HepG2 (cell line): ENCODE measurements at regions not wholly inside any gene's neighbourhood (a gene's known extent, or its start where the extent isn't known, plus 50 kb on each side); places are given as distances from the start of the nearest gene placed in this dataset.
A peak's percentile ranks its signal among the peaks of the same experiment; 100 is the strongest.

ENCODE experiments used
- ATAC-seq: fragments of 200-7000 bp; cut with Tn5 transposase; 3 replicates; pipeline ENCODE4 v1.9.1; 2020; ENCODE audit warnings: mild to moderate bottlenecking, moderate library complexity
- BruUV-seq: library from RNA; stranded (reverse); fragments of 400-500 nt; replicated peaks from 2 replicates; lab custom pipeline; 2021; lab: Mats Ljungman, UMichigan
- CTCF ChIA-PET: fragments of 300-600 bp; formaldehyde crosslinking; extraction: SDS; loops from one replicate; lab custom pipeline; 2021; ENCODE audit warnings: low total read pairs, inconsistent platforms, low intra/inter-chr PET ratio; lab: Yijun Ruan, JAX
- POLR2A ChIA-PET: fragments of 350-600 bp; sonication (Branson Sonifier 250); formaldehyde crosslinking; loops from one replicate; lab custom pipeline; 2020; ENCODE audit warnings: antibody characterized with exemption, inconsistent platforms; lab: Yijun Ruan, JAX
- DNase-seq: peaks from one replicate; pipeline ENCODE4 v3.0.0-alpha.2; 2015; ENCODE audit warnings: low spot score
- FAIRE-seq: peaks from 3 replicates; lab custom pipeline; 2011; peaks lifted over from hg19 to GRCh38; lab: Jason Lieb, UNC
- H2AFZ ChIP-seq: one replicate; pipeline ENCODE4 v1.6.1; 2011; ENCODE audit warnings: low read length, inconsistent platforms
- H3K27ac ChIP-seq: fragments of 300-600 bp; 3 replicates; pipeline ENCODE4 v1.8.0; 2011; ENCODE audit warnings: mixed run types, mild to moderate bottlenecking, mixed read lengths, low read length, inconsistent platforms; ENCODE audit not compliant: insufficient read depth; ENCODE audit errors: extremely low read length
- H3K27me3 ChIP-seq, 2 experiments: fragments of 200-600 bp in 1 of 2; 2 replicates in 1 of 2; 3 replicates in 1 of 2; pipeline versions ENCODE4 v1.6.0 to v1.8.0; 2011; ENCODE audit warnings: low read length in 2 of 2, mild to moderate bottlenecking in 2 of 2, moderate library complexity in 2 of 2, inconsistent platforms in 1 of 2; ENCODE audit not compliant: insufficient read depth in 2 of 2, control insufficient read depth in 1 of 2
- H3K36me3 ChIP-seq, 2 experiments: fragments of 200-600 bp in 1 of 2; replicated peaks in 1 of 2; 2 replicates in 1 of 2; 3 replicates in 1 of 2; pipeline versions ENCODE4 v1.5.1 to v1.8.0; 2011; ENCODE audit warnings: low read length in 2 of 2, inconsistent platforms in 1 of 2; ENCODE audit not compliant: insufficient read depth in 2 of 2, control insufficient read depth in 1 of 2
- H3K4me1 ChIP-seq: 2 replicates; pipeline ENCODE4 v1.5.1; 2012; ENCODE audit warnings: low read length, inconsistent platforms; ENCODE audit not compliant: insufficient read depth
- H3K4me2 ChIP-seq: 2 replicates; pipeline ENCODE4 v1.6.0; 2011; ENCODE audit warnings: low read depth, low read length, inconsistent platforms
- H3K4me3 ChIP-seq, 3 experiments: fragments of 200-600 bp in 1 of 3; sonication (generic), shearing (Covaris generic) in 1 of 3; replicated peaks in 1 of 3; 2 replicates each; pipeline ENCODE4 v1.5.1; 2011 to 2016; ENCODE audit warnings: low read length in 3 of 3, inconsistent platforms in 2 of 3, low read depth in 2 of 3, mild to moderate bottlenecking in 2 of 3, control low read depth in 1 of 3, mixed read lengths in 1 of 3; ENCODE audit not compliant: insufficient read depth in 1 of 3
- H3K79me2 ChIP-seq: one replicate; pipeline ENCODE4 v1.6.1; 2011; ENCODE audit warnings: low read length, inconsistent platforms; ENCODE audit not compliant: insufficient read depth
- H3K9ac ChIP-seq: 2 replicates; pipeline ENCODE4 v1.6.0; 2011; ENCODE audit warnings: mild to moderate bottlenecking, low read depth, low read length, inconsistent platforms; ENCODE audit not compliant: insufficient read depth
- H3K9me3 ChIP-seq: 2 replicates; pipeline ENCODE4 v1.5.1; 2012; ENCODE audit warnings: mild to moderate bottlenecking, low read length
- H4K20me1 ChIP-seq: 2 replicates; pipeline ENCODE4 v1.6.0; 2011; ENCODE audit warnings: inconsistent platforms, mild to moderate bottlenecking, low read length, moderate library complexity; ENCODE audit not compliant: insufficient read depth
- ARHGAP35 ChIP-seq: sonication (generic); formaldehyde crosslinking; IDR thresholded peaks from 2 replicates; pipeline ENCODE4 v1.9.0; 2022; ENCODE audit warnings: mild to moderate bottlenecking, inconsistent platforms, moderate library complexity, missing genetic modification reagents, borderline replicate concordance
- KDM5B ChIP-seq: sonication (generic); formaldehyde crosslinking; IDR thresholded peaks from 2 replicates; pipeline ENCODE4 v1.4.0; 2020; ENCODE audit warnings: missing genetic modification reagents, mild to moderate bottlenecking, borderline replicate concordance
- MAZ ChIP-seq, 2 experiments: sonication (generic) in 1 of 2; formaldehyde crosslinking in 1 of 2; IDR thresholded peaks; 2 replicates each; pipeline versions ENCODE4 v1.5.0 to v1.6.1; 2012 to 2020; ENCODE audit warnings: low read depth in 2 of 2, mild to moderate bottlenecking in 2 of 2, borderline replicate concordance in 1 of 2, improper control_type of control experiment in 1 of 2, low read length in 1 of 2, missing genetic modification reagents in 1 of 2, moderate library complexity in 1 of 2
- NFE2L2 ChIP-seq: fragments of 150-350 bp; IDR thresholded peaks from 2 replicates; pipeline ENCODE4 v1.6.1; 2014; ENCODE audit warnings: low read length
- NFKBIZ ChIP-seq: IDR thresholded peaks from 2 replicates; pipeline ENCODE4 v1.6.1; 2018; ENCODE audit warnings: missing genetic modification reagents, missing compliant biosample characterization
- SYNCRIP ChIP-seq: fragments of 200-400 bp; formaldehyde crosslinking; IDR thresholded peaks from 2 replicates; pipeline ENCODE4 v1.6.1; 2018; ENCODE audit warnings: mild to moderate bottlenecking, low read depth, low read length; ENCODE audit not compliant: insufficient read depth
- ZBTB39 ChIP-seq: sonication (generic); formaldehyde crosslinking; IDR thresholded peaks from 2 replicates; pipeline ENCODE4 v1.5.0; 2020; ENCODE audit warnings: missing genetic modification reagents
- ZMAT5 ChIP-seq: sonication (generic); formaldehyde crosslinking; IDR thresholded peaks from 2 replicates; pipeline ENCODE4 v1.5.0; 2020; ENCODE audit warnings: mild to moderate bottlenecking, low read depth, missing genetic modification reagents, borderline replicate concordance
- ZNF510 ChIP-seq: sonication (generic); formaldehyde crosslinking; IDR thresholded peaks from 2 replicates; pipeline ENCODE4 v1.4.0; 2020; ENCODE audit warnings: low read depth, mild to moderate bottlenecking, missing genetic modification reagents
- WGBS: methylation state at CpG from one replicate; pipeline ENCODE4 v1.1.6; 2017; ENCODE audit warnings: low lambda C conversion rate; 5-methylcytosine and 5-hydroxymethylcytosine counted together
- in situ Hi-C: cut with HindIII; loops from 2 replicates; pipeline ENCODE4 v1.10.0; 2017; ENCODE audit warnings: low pct_unique_long_range_greater_than_20kb; ENCODE audit not compliant: extremely low pct_ligation_motif_present
- intact Hi-C: fragments of 100-400 bp; cut with micrococcal nuclease; formaldehyde crosslinking; loops from one replicate; pipeline ENCODE4 v1.10.0; 2022; ENCODE audit not compliant: unreplicated experiment
- TF ChIP-seq, protein P1 (sequence below): sonication (generic); formaldehyde crosslinking; IDR thresholded peaks from 2 replicates; pipeline ENCODE4 v1.5.0; 2020; ENCODE audit warnings: missing genetic modification reagents, mild to moderate bottlenecking, borderline replicate concordance
- TF ChIP-seq, protein P2 (sequence below): sonication (generic); formaldehyde crosslinking; IDR thresholded peaks from 2 replicates; pipeline ENCODE4 v1.5.0; 2020; ENCODE audit warnings: mild to moderate bottlenecking, missing genetic modification reagents, borderline replicate concordance
- TF ChIP-seq, protein P3 (sequence below): IDR thresholded peaks from 2 replicates; pipeline ENCODE4 v1.6.1; 2016

GRCh38 chr1:58397187-58397820 is 149.2 kb downstream of the OMA1 start (continued):
- TF ChIP-seq, protein P1, sequence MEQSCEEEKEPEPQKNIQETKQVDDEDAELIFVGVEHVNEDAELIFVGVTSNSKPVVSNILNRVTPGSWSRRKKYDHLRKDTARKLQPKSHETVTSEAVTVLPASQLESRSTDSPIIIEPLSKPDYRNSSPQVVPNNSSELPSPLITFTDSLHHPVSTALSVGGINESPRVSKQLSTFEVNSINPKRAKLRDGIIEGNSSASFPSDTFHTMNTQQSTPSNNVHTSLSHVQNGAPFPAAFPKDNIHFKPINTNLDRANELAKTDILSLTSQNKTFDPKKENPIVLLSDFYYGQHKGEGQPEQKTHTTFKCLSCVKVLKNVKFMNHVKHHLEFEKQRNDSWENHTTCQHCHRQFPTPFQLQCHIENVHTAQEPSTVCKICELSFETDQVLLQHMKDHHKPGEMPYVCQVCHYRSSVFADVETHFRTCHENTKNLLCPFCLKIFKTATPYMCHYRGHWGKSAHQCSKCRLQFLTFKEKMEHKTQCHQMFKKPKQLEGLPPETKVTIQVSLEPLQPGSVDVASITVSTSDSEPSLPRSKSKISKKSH: no peak
- no peak for TF ChIP-seq ARHGAP35 (CRISPR knock-in tag)
- TF ChIP-seq ZMAT5 (CRISPR knock-in tag): no peak

DNA sequence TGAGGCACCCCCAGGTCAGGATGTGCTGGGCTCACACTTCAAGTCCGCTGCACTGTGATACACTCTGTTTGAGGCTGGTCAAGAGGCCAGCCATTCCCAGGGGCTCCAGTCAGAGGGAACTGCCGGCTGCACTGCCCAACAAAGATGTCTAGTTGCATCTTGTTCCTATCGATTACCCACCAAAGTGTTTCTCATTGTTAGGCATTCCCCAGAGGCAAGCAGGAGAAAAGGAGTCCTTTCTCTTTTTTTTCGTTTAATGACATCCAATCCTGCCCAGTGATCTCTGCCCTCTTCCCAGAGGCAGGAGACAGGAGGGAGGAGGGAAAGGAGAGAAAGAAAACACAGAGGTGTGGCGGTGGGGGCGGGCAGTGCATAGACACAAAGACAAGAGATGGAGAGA is 150.4 kb downstream of the OMA1 start:
- Histone ChIP-seq H3K4me2 (peak overlapping the region; percentile 41), H3K4me1 (peaks cover 17% of the 10 kb centered on the region), H2AFZ (no peak overlapping the region), H3K27me3 (no peaks in the 10 kb centered on the region), H3K9ac (no peak overlapping the region), H3K9me3 (no peaks in the 10 kb centered on the region), H3K27ac (no peak overlapping the region), H4K20me1 (no peaks in the 10 kb centered on the region), H3K79me2 (no peaks in the 10 kb centered on the region), H3K4me3 (no peak overlapping the region), H3K36me3 (no peaks in the 10 kb centered on the region)
- DNase-seq (no peak), ATAC-seq (peak; percentile 51), FAIRE-seq (no peak)
- intact Hi-C loops (no loop called here), in situ Hi-C loops (no loop called here)
- POLR2A ChIA-PET: no interaction called here
- no TSS peak for BruUV-seq
- CTCF ChIA-PET: no interaction called here
- WGBS: 16% methylated on average over 6 of the region's 6 CpGs
- TF ChIP-seq NFE2L2 (no peak), ZBTB39 (CRISPR knock-in tag) (no peak), SYNCRIP (no peak), MAZ (IDR thresholded peaks at IDR 0.05; ENCODE audit: borderline replicate concordance, low read depth, low read length) (no peak), MAZ (CRISPR knock-in tag; IDR thresholded peaks at IDR 0.05; ENCODE audit: low read depth) (no peak), NFKBIZ (CRISPR knock-in tag) (no peak), KDM5B (CRISPR knock-in tag) (no peak), ZNF510 (CRISPR knock-in tag) (no peak)
- TF ChIP-seq, protein P2, sequence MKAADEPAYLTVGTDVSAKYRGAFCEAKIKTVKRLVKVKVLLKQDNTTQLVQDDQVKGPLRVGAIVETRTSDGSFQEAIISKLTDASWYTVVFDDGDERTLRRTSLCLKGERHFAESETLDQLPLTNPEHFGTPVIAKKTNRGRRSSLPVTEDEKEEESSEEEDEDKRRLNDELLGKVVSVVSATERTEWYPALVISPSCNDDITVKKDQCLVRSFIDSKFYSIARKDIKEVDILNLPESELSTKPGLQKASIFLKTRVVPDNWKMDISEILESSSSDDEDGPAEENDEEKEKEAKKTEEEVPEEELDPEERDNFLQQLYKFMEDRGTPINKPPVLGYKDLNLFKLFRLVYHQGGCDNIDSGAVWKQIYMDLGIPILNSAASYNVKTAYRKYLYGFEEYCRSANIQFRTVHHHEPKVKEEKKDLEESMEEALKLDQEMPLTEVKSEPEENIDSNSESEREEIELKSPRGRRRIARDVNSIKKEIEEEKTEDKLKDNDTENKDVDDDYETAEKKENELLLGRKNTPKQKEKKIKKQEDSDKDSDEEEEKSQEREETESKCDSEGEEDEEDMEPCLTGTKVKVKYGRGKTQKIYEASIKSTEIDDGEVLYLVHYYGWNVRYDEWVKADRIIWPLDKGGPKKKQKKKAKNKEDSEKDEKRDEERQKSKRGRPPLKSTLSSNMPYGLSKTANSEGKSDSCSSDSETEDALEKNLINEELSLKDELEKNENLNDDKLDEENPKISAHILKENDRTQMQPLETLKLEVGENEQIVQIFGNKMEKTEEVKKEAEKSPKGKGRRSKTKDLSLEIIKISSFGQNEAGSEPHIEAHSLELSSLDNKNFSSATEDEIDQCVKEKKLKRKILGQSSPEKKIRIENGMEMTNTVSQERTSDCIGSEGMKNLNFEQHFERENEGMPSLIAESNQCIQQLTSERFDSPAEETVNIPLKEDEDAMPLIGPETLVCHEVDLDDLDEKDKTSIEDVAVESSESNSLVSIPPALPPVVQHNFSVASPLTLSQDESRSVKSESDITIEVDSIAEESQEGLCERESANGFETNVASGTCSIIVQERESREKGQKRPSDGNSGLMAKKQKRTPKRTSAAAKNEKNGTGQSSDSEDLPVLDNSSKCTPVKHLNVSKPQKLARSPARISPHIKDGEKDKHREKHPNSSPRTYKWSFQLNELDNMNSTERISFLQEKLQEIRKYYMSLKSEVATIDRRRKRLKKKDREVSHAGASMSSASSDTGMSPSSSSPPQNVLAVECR: no peak
- TF ChIP-seq, protein P3, sequence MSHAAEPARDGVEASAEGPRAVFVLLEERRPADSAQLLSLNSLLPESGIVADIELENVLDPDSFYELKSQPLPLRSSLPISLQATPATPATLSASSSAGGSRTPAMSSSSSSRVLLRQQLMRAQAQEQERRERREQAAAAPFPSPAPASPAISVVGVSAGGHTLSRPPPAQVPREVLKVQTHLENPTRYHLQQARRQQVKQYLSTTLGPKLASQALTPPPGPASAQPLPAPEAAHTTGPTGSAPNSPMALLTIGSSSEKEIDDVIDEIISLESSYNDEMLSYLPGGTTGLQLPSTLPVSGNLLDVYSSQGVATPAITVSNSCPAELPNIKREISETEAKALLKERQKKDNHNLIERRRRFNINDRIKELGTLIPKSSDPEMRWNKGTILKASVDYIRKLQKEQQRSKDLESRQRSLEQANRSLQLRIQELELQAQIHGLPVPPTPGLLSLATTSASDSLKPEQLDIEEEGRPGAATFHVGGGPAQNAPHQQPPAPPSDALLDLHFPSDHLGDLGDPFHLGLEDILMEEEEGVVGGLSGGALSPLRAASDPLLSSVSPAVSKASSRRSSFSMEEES: no peak
